ENCODE measurements at regions not wholly inside any gene's neighbourhood (a gene's known extent, or its start where the extent isn't known, plus 50 kb on each side); places are given as distances from the start of the nearest gene placed in this dataset.

DNA sequence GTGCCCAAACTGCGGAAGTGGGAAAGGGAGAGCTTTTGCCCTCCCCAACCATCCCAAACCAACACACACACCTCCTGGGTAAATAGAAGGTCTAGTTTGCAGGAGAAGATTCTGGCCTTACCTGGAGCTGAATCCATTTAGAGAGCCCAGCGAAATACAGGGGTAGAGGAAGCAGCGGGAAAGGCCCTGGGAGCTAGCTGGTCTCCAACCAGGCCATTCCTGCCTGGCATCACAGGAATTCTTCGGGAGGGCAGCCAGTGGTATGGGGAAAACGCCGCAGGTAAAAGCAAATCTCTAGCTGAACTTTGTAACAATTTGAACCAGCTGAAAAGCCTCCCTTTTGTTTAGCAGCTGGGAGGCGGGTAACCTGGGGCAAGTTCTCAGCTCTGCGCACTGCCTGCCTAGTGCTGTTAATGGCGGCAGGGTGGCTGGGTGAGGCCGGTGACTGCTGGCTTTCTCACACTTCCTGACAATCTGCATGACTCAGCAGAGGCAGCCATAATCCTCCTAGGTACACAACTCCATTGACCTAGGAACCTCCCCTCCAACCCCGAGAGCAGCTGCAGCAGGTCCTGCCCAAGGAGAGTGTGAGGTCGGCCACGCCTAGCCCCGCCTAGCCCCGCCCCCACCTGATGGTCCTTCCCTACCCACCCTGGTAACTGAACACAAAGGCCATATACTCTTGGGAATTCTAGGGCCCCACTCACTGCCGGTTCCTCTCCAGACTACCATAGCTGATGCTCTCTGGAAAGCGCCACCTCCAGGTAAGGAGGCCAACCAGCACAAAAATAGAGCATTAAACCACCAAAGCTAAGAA, 483.8 kb upstream of the REG3G start:
- FAIRE-seq (no peak), DNase-seq (ENCODE audit: low spot score in 2 of 2) (no peak)

DNA sequence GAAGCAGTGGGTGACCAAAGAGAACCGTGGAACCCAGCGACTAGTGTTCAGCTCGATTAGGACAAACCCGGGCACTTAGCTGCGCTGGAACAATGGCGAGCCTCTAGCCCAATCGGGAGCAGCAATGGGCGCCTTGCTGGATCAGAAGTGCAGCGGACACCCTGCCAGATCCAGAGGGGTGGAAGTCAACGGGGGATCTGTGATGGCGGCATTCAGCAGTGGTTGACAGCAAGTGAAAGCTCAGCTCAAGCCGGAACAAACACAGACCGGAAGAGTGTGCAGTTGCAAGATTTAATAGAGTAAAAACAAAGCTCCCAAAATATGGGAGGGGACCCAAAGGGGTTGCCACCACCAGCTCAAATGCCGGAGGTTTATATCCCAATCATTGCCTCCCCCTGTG, 478.7 kb upstream of the REG3G start:
- no peak for FAIRE-seq

DNA sequence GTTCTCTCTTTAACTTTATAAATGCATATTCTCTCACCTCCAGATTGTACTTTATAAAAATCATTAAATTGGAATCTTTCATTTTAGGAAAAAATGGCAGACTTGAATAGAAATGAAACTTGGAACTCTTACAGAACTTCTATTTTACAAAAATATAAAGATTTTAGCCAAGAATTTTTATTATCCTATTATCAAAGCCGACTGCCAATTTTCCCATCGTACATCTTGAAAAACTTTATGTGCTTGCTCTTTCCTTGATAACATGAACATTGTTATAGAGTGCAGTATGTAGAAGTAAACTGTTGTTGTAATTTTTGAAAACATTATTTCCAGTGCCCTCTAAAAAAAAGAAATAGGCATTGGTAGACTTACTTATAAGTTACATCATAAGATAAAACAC, 475.7 kb upstream of the REG3G start:
- no peak for DNase-seq (ENCODE audit: low spot score in 2 of 2)
- FAIRE-seq, result no peak

More for the DNA sequence above, 478.7 kb upstream of the REG3G start:
- DNase-seq (ENCODE audit: low spot score in 2 of 2), result no peak

DNA sequence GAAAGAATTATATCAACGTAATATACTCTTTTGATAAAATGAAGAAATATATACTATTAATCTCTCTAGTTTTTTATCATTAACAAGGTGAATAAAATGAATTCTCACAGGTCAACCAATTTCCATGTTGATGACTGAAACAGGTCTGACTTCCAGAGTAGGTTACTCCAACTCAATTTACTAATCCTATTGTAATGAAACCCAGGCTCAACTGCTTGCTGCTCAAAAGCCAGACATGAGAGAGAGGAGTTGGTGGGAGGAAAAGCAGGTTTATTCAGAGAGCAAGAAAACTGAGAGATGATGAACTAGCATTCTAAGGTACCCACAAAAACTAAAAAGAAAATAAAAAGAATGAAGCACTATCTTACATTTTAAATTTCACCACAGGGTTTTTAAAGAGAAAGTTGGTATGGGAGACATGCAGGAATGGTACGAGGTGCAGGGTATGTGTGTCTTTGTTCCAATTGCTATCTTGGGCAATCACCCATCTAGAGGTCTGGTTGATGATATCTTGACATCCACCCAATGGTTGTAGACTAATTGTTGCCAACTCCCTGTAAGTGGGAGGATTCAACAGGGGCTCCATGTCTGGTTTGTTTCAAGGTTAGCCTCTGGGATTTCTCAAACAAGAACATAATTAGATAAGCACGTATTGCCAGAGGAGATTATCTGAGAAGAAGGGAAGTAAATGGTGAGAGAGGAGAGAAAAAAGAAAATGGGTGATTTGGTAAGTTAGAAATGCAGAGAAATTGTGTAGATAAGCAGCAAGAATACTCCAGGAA, 471.4 kb upstream of the REG3G start:
- DNase-seq (ENCODE audit: low spot score in 2 of 2), result no peak
- FAIRE-seq, result no peak

DNA sequence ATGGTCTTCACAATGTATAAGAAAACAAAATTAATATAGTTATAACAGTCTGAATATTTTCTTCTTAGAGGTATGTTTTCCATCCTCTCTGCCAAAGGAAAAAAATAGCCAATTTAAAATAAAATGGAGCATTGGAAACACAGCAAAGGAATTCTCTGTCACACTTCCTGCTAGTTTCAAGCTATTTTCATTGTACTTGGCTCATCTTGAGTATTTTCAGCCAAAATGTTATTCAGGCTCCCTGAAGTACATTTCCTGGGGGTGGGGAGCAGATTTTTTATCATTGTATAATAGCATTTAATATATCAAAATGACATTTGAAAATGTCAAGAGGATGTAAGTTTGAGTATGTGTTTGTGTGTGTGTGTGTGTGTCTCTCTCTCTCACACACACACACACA, 463.6 kb upstream of the REG3G start:
- DNase-seq (ENCODE audit: low spot score in 2 of 2), result no peak
- no peak for FAIRE-seq

DNA sequence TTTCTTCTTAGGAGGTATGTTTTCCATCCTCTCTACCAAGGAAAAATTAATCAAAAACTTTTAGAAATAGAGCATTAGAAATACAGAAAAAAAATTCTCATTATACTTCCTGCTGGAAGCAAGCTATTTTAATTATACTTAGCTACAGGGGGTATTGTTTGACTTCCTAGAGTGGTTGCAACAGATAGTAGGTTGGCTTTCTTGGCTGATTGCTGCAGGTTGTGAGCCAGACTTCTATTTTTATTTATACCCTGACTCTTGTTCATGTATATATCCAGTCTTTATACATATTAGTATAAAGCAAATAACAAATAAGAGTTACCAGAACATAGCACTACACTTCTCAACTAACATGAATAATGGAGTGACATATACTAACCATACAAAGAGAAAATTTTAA, 460.8 kb upstream of the REG3G start:
- DNase-seq (ENCODE audit: low spot score in 2 of 2), result no peak

DNA sequence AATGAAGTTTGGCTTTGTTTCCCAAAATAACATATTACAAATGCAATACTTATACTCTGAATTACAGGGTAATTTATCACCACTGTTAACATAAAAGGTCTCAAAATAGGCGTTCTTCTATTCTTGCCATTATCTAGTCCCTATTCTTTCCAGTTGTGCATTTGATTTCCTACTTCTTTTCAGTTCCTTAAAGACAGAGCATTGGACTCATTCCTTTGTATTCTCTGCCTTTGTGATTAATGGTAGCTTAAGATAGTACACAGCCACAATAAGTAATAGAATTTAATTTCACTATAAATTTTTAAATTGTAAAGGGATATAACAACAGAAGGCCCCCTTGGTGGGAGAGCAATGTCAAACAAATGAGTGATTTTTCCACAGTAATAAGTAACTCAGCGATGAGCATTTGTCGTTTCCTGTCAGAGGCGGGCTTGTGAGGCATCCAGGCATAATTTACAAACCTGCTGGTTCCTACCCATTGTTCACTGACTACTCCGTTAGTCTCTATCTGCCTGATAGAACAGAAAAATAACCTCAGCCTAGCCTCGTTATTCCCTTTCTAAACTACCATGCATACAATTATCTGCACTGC, 456.6 kb upstream of the REG3G start:
- no peak for DNase-seq (ENCODE audit: low spot score in 2 of 2)
- no peak for FAIRE-seq

More for the DNA sequence above, 460.8 kb upstream of the REG3G start:
- no peak for FAIRE-seq

DNA sequence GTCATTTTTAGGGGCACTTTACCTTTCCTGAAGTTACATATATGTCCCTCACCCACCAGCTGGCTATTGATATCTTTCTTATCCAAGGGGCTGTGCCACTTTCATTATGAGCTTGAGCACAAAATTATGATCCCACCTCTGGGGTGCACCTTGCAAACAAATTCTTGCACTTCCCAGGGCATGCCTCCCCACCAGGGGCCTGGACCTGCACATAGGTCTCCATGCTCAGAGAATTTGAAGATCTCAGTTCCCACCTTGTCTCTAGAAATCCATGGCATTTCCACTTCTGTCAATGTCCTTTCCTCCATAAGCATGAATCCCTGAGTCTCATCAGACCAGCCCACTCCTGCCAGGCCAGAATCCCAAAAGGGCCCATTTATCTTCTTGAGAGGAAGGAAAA, 449.1 kb upstream of the REG3G start:
- no peak for DNase-seq (ENCODE audit: low spot score in 2 of 2)
- FAIRE-seq, result no peak

DNA sequence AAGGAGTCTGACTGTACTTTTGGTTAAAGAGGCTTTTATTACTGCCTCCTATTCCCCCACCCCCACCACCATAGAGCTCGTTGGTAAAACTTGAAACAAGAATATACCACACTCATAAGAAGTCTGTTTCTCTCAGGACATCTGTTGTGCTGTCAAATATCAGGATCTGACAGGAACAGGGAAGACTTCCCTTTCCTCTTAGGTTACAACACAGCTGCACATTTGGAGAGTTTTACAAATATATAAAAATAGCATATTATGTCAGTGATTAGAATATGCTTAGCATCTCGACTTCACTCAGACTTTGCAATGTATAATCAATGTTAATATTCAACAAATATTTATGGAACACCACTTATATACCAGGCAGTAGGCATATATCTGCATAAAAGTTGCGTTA, 439.6 kb upstream of the REG3G start:
- no peak for FAIRE-seq
- no peak for DNase-seq (ENCODE audit: low spot score in 2 of 2)

DNA sequence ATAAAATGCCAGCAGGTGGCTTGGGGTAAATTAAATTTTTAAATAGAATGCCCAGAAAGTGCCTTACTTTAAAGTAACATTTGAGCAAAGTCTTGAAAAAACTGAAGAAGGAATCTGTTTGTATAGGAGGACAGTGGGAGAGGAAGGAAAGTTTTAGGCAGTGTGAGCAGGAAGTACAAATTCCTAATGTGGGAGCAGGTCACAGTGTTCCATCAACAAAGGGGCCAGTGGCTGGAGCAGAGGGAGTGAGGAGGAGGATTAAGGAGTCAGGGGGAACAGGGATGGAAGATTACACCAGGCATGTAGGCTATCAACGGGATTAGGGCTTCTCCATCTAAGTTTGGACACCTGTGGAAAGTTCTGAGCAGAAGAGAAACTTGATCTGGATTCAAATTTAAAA, 439.2 kb upstream of the REG3G start:
- FAIRE-seq (no peak), DNase-seq (ENCODE audit: low spot score in 2 of 2) (no peak)

DNA sequence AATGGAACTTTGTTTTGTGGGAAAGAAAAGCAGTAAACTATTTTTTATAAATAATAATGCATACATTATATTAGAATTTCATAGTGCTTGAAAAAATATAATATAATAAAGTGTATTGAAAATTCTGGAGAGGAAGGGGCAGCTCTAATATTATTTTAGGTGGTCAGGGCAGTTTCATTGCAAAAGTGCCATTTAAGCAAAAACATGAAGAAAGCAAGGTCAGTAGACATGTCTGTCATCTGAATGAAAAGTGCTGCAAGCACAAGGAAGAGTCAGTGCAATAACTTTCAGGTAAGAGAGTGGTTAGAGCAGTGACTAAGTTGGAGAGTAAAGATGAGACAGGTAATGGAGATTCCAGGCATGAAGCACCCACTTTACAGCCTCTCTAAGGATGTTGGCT, 435.6 kb upstream of the REG3G start:
- no peak for FAIRE-seq
- no peak for DNase-seq (ENCODE audit: low spot score in 2 of 2)

DNA sequence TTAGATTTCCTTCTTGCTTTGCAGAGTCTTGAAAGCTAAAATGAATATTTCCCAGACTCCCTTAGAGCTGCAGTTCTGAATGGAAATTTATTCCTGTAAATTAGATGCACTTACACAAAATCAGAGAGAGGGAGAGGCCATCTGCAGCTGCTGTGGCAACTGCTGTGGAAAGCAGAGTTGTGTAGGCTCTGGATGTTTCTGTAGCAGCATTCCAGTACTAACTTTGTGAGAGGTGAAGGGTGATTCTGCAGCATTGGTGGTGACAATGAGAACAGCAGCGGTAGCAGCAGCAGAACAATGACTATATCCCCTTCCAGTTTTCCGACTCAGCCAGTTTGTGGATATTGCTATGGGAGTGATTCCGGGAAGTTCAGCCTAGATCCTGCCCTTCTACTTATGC, 433.0 kb upstream of the REG3G start:
- FAIRE-seq, result no peak
- DNase-seq (ENCODE audit: low spot score in 2 of 2), result no peak

DNA sequence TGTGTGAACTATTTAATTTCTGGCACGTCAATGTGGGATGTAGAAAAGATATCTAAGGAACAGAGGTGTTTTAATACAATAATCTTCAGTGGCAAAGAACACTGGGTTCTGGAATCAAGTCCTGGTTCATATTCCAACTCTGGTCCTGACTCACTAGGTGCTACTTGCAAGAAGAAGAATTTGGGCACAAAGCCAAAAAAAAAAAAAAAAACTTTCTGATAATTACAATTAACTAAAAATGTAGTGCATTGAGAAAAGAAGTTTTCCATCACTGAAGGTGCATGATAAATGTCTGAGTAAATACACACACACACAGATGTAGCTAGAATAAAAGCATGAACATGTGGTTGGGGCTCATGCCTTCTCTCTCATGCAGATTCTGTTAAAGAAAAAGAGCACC, 424.4 kb upstream of the REG3G start:
- DNase-seq (ENCODE audit: low spot score in 2 of 2) (no peak), FAIRE-seq (no peak)

DNA sequence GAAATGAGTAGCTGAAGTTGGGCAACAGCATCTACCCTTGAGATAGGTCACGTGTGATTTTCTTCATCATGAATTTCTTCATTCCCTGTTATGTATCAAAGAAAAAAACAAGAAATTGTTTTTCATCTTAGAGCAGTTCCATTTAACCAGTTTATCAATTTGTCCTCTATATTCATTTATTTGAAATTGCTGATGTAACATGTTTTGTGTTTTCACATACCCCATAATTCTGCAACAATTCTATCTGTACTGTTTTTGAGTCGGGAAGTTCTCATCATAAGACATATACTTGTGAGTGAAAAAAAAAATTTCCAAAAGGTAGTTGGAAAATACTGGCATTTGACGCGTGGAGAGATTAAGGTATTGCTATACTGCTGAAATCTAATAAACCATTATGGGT, 422.6 kb upstream of the REG3G start:
- DNase-seq (ENCODE audit: low spot score in 2 of 2) (no peak), FAIRE-seq (no peak)

DNA sequence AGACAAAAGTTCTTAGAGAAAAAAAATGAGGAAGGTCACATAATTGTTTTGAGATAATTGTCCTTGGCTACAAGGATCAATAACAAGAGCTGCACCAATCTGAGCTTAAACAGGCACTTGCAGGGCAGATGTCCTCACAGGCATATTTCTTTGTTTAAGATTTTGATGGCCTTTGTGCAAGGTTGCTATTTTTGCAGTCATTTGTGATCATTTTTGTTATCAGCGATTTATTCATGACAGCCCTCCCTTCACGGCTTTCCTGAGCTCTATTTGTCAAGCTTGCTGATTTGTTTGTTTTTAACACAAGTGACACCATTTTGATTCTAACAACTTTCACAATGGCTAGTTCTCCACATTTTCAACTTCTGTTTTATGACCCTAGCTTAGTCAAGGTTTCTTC, 418.6 kb upstream of the REG3G start:
- FAIRE-seq (no peak), DNase-seq (ENCODE audit: low spot score in 2 of 2) (no peak)

DNA sequence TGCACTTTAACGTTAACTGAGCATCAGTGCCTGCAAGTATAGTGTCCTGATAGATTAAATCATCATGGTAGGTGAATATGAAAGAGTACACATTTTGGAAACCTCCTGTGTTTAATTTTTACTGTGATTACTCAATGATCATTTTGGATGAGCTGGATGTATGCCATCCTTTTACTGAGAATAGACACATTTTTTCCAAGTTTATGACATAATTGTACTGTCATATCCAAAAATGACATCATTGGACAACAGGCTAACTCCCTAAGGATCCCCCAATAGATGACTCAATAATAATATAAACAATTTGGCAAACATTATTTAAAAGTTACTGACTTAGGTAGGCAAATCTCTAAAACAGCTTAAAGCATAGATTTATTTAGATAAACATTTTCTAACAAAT, 410.8 kb upstream of the REG3G start:
- FAIRE-seq, result no peak

DNA sequence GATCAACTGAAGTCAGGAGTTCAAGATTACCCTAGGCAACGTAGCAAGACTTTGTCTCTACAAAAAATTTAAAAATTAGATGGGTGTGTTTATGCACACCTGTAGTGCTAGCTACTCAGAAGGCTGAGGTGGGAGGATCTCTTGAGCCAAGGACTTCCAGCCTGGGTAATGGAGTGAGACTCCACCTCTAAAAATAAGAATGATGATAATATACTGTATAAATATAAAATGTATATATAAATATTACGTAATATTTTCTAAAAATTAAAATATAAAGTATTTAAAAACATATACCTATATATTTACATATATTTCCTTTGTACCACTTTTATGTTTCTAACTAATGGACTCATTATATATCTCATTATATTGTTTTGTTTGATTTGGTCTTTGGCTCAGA, 409.5 kb upstream of the REG3G start:
- DNase-seq (ENCODE audit: low spot score in 2 of 2), result no peak
- FAIRE-seq, result peak; percentile 78

More for the DNA sequence above, 410.8 kb upstream of the REG3G start:
- DNase-seq (ENCODE audit: low spot score in 2 of 2), result no peak

DNA sequence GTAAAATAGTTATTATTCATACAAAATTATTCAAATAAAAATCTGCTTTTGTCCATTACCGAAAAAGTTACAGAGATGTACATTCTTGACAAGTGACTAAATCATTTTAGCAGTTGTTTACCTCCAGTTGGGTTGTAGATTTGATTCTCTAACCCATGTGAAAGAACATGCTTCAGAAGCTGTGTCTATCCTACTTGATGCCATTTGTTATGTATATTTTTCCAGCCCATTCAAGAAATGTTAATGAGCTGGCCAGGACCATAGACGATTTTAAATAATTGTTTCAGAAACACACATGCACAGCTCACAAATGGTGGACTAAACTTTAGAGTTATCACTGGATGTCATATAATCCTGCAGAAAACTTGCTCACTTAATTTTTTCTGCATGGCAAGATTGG, 391.1 kb upstream of the REG3G start:
- FAIRE-seq (no peak), DNase-seq (ENCODE audit: low spot score in 2 of 2) (no peak)

DNA sequence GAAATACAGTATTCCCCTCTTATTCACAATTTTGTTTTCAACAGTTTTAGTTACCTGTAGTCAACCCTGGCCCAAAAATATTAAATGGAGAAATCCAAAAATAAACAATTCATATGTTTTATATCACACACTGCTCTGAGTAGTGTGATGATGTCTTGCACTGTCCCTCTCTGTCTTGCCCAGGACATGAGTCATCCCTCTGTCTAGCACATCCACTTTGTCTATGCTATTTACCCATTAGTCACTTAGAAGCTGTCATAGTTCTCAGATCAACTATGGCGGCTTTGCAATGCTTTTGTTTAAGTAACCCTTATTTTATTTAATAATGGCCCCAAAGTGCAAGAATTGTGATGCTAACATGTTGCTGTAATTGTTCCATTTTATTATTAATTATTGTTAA, 380.6 kb upstream of the REG3G start:
- no peak for DNase-seq (ENCODE audit: low spot score in 2 of 2)
- no peak for FAIRE-seq

DNA sequence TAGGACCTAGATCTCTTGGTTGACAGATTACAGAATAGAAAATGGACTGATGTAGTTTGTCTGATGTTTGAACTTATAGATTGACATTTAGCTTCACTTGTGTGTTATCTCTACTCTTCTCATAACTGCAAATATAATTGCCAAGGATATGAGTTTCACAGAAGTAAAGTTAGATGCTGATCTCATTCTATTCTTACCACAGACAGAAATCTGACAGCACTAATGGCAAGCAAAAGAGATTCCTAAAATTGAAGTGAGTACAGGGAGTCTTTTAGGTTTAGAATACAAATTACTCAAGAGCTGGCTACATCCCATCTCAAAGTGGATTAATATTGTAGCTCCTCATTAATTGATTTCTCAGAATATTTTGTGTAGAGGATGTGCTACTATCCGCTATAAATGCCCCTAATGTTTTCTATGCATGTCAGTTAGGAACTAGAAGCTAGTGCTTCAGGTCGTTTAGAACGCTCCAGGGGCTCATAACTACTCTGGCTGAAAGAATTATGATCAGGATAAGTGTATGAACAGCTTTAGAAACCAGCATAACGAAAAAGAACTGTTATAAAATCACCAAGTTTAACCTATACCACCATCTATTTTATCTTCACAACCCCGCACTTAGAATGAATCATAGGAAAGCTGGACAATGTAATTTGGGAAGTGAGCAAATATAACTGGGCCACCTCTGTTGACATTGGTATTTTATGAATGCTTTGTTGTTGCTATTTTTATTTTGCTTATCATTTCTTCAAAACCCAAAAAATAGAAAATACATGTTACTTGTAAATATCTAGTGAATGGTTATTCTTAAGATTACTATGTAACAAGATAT, 378.8 kb upstream of the REG3G start:
- FAIRE-seq, result no peak
- DNase-seq (ENCODE audit: low spot score in 2 of 2), result no peak

DNA sequence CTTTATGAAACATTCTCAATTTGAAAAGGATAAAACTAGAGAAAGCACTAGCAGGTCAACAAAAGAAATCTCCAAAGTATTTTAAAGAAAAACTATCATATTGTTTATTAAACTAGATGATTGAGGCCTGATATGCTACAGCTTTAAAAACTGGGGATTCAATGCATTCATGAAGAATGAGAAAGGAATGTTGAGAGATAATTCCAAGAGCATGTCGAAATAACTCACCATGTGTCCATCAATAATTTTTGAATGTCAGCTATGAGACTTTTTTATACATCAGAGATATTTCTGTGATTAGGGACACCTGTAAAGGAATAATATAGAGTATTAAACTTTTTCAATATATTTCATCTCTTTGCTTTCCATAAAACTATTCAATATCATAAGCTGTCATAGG, 376.9 kb upstream of the REG3G start:
- FAIRE-seq (no peak), DNase-seq (ENCODE audit: low spot score in 2 of 2) (no peak)
